ENCODE measurements at regions not wholly inside any gene's neighbourhood (a gene's known extent, or its start where the extent isn't known, plus 50 kb on each side); places are given as distances from the start of the nearest gene placed in this dataset.

DNA sequence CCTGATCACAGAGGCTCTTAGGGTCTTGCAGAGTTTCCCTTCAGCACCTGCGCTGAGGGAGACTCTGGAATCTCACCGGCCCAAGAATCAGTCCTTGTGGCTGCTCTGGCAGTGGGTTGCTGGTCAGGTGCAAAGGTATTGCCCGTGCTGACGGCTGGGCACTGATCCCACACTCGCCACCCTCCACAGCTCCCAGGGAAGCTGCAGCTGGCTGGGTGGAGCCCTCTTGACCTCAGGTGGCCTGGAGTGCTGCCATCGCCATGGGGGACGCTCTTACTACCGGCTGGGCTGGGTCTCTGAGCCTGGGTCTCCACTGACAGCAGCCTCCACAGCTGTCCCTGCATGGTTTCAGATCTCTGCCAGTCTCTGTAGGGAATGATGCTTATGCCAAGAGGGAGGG lies 52.6 kb upstream of the EPHB3 start:
- TF ChIP-seq EZH2 (IDR thresholded peaks at IDR 0.05) (no peak), ZNF274 (IDR thresholded peaks at IDR 0.05; ENCODE audit: low read depth, low read length) (no peak), POLR2AphosphoS5 (IDR thresholded peaks at IDR 0.05; ENCODE audit: low read depth, low read length) (no peak), POLR2A (IDR thresholded peaks at IDR 0.05; ENCODE audit: borderline replicate concordance, extremely low read depth, insufficient read depth, insufficient read length) (no peak), EZH2phosphoT487 (IDR thresholded peaks at IDR 0.05; ENCODE audit: borderline replicate concordance) (no peak), CEBPB (IDR thresholded peaks at IDR 0.05; ENCODE audit: low read depth) (no peak), SRF (IDR thresholded peaks at IDR 0.05; ENCODE audit: low read depth) (no peak), FOSL1 (IDR thresholded peaks at IDR 0.05; ENCODE audit: low read depth) (no peak)
- TF ChIP-seq, protein P1, sequence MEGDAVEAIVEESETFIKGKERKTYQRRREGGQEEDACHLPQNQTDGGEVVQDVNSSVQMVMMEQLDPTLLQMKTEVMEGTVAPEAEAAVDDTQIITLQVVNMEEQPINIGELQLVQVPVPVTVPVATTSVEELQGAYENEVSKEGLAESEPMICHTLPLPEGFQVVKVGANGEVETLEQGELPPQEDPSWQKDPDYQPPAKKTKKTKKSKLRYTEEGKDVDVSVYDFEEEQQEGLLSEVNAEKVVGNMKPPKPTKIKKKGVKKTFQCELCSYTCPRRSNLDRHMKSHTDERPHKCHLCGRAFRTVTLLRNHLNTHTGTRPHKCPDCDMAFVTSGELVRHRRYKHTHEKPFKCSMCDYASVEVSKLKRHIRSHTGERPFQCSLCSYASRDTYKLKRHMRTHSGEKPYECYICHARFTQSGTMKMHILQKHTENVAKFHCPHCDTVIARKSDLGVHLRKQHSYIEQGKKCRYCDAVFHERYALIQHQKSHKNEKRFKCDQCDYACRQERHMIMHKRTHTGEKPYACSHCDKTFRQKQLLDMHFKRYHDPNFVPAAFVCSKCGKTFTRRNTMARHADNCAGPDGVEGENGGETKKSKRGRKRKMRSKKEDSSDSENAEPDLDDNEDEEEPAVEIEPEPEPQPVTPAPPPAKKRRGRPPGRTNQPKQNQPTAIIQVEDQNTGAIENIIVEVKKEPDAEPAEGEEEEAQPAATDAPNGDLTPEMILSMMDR (IDR thresholded peaks at IDR 0.05 in 2 of 3, conservative IDR thresholded peaks at IDR 0.05 in 1 of 3; ENCODE audit: borderline replicate concordance in 1 of 3, insufficient read depth in 1 of 3, low read depth in 2 of 3, low read length in 2 of 3): no peak
- TF ChIP-seq, protein P2, sequence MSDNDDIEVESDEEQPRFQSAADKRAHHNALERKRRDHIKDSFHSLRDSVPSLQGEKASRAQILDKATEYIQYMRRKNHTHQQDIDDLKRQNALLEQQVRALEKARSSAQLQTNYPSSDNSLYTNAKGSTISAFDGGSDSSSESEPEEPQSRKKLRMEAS (IDR thresholded peaks at IDR 0.05): no peak
- TF ChIP-seq, protein P3, sequence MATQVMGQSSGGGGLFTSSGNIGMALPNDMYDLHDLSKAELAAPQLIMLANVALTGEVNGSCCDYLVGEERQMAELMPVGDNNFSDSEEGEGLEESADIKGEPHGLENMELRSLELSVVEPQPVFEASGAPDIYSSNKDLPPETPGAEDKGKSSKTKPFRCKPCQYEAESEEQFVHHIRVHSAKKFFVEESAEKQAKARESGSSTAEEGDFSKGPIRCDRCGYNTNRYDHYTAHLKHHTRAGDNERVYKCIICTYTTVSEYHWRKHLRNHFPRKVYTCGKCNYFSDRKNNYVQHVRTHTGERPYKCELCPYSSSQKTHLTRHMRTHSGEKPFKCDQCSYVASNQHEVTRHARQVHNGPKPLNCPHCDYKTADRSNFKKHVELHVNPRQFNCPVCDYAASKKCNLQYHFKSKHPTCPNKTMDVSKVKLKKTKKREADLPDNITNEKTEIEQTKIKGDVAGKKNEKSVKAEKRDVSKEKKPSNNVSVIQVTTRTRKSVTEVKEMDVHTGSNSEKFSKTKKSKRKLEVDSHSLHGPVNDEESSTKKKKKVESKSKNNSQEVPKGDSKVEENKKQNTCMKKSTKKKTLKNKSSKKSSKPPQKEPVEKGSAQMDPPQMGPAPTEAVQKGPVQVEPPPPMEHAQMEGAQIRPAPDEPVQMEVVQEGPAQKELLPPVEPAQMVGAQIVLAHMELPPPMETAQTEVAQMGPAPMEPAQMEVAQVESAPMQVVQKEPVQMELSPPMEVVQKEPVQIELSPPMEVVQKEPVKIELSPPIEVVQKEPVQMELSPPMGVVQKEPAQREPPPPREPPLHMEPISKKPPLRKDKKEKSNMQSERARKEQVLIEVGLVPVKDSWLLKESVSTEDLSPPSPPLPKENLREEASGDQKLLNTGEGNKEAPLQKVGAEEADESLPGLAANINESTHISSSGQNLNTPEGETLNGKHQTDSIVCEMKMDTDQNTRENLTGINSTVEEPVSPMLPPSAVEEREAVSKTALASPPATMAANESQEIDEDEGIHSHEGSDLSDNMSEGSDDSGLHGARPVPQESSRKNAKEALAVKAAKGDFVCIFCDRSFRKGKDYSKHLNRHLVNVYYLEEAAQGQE (IDR thresholded peaks at IDR 0.05; ENCODE audit: low read depth): no peak
